ENCODE measurements at regions not wholly inside any gene's neighbourhood (a gene's known extent, or its start where the extent isn't known, plus 50 kb on each side); places are given as distances from the start of the nearest gene placed in this dataset.

DNA sequence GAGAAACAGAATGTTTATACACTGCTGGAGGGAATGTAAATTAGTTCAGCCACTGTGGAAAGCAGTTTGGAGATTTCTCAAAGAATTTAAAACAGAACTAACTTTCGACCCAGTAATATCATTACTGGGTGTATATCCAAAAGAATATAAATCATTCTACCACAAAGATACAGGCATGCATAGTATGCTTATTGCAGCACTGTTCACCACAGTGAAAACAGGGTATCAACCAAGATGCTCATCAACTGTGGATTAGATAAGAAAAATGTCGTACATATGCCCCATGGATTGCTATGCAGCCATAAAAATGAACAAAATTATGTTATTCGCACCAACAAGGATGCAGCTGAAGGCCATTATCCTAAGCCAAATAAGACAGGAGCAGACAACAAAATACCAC, 343.1 kb upstream of the KCND2 start:
- TF ChIP-seq CTCF (IDR thresholded peaks at IDR 0.05; ENCODE audit: insufficient read depth, low read depth, low read length) (no peak), EZH2 (IDR thresholded peaks at IDR 0.05; ENCODE audit: insufficient read depth, low read length) (no peak)

Measured in astrocyte (in vitro differentiated cells and primary cell).